HG03565 (cell line): ENCODE measurements at regions not wholly inside any gene's neighbourhood (a gene's known extent, or its start where the extent isn't known, plus 50 kb on each side); places are given as distances from the start of the nearest gene placed in this dataset.

Source experiments
- ATAC-seq: cut with Tn5 transposase; IDR thresholded peaks from one replicate; pipeline ENCODE4 v1.9.1; 2021; ENCODE audit warnings: mild to moderate bottlenecking, moderate library complexity; ENCODE audit not compliant: unreplicated experiment

- no peak for ATAC-seq
Measured at GRCh38 chr13:75135325-75135825, 346.6 kb downstream of the TBC1D4 start.

- no peak for ATAC-seq
Measured at GRCh38 chr13:75132701-75133695, 349.0 kb downstream of the TBC1D4 start.

GRCh38 chr13:75129331-75129730, 352.6 kb downstream of the TBC1D4 start:
- ATAC-seq: no peak

- ATAC-seq: no peak
Measured at GRCh38 chr13:75124415-75124814, 357.6 kb downstream of the TBC1D4 start.

GRCh38 chr13:75123428-75123827, 358.5 kb downstream of the TBC1D4 start:
- ATAC-seq: no peak

GRCh38 chr13:75120085-75120484, 361.9 kb downstream of the TBC1D4 start:
- ATAC-seq: no peak

- no peak for ATAC-seq
Measured at GRCh38 chr13:75115171-75115570, 366.8 kb downstream of the TBC1D4 start.

GRCh38 chr13:75103976-75104375, 378.0 kb downstream of the TBC1D4 start:
- no peak for ATAC-seq

- ATAC-seq: no peak
Measured at GRCh38 chr13:75102001-75102716, 379.8 kb downstream of the TBC1D4 start.

GRCh38 chr13:75101348-75101747, 380.6 kb downstream of the TBC1D4 start:
- no peak for ATAC-seq

GRCh38 chr13:75092143-75092542, 389.8 kb downstream of the TBC1D4 start:
- no peak for ATAC-seq

GRCh38 chr13:75091718-75092117, 390.3 kb downstream of the TBC1D4 start:
- ATAC-seq: no peak

- no peak for ATAC-seq
Measured at GRCh38 chr13:75090872-75091615, 390.9 kb downstream of the TBC1D4 start.

GRCh38 chr13:75088915-75089314, 393.1 kb downstream of the TBC1D4 start:
- ATAC-seq: no peak

- no peak for ATAC-seq
Measured at GRCh38 chr13:75079226-75079625, 402.7 kb downstream of the TBC1D4 start.

GRCh38 chr13:75076476-75076875, 405.5 kb downstream of the TBC1D4 start:
- no peak for ATAC-seq

GRCh38 chr13:75073786-75074185, 408.2 kb downstream of the TBC1D4 start:
- no peak for ATAC-seq

- ATAC-seq: no peak
Measured at GRCh38 chr13:75072891-75073290, 409.1 kb downstream of the TBC1D4 start.

- ATAC-seq: no peak
Measured at GRCh38 chr13:75072368-75072767, 409.6 kb downstream of the TBC1D4 start.

GRCh38 chr13:75071796-75072195, 410.2 kb downstream of the TBC1D4 start:
- ATAC-seq: no peak

- ATAC-seq: no peak
Measured at GRCh38 chr13:75071395-75071794, 410.6 kb downstream of the TBC1D4 start.
